A673 (cell line): ENCODE measurements at regions not wholly inside any gene's neighbourhood (a gene's known extent, or its start where the extent isn't known, plus 50 kb on each side); places are given as distances from the start of the nearest gene placed in this dataset.

ENCODE experiments used
- BruUV-seq: library from RNA; stranded (reverse); fragments of 400-500 nt; replicated peaks from 2 replicates; lab custom pipeline; 2021; lab: Mats Ljungman, UMichigan
- CTCF ChIA-PET: fragments of 300-600 bp; sonication (Branson Sonifier 250); formaldehyde crosslinking; loops from one replicate; lab custom pipeline; 2022; ENCODE audit warnings: antibody characterized with exemption; lab: Charles Lee
- POLR2A ChIA-PET: fragments of 300-600 bp; sonication (Branson Sonifier 250); formaldehyde crosslinking; loops from one replicate; lab custom pipeline; 2022; ENCODE audit warnings: antibody characterized with exemption; ENCODE audit not compliant: low non-redundant PET; lab: Charles Lee
- DNase-seq: peaks from one replicate; pipeline ENCODE4 v3.0.0-alpha.2; 2015; ENCODE audit warnings: low spot score
- H3K27ac ChIP-seq: fragments of 200-600 bp; sonication (generic); 2 replicates; pipeline ENCODE4 v1.5.1; 2016; ENCODE audit warnings: mixed run types, low read depth, mild to moderate bottlenecking, mixed read lengths, antibody characterized with exemption, low read length; ENCODE audit not compliant: poor library complexity, severe bottlenecking
- H3K27me3 ChIP-seq: fragments of 200-600 bp; sonication (generic); replicated peaks from 2 replicates; pipeline ENCODE4 v1.6.1; 2017; ENCODE audit warnings: mixed run types, low read depth, mild to moderate bottlenecking, mixed read lengths, antibody characterized with exemption, low read length; ENCODE audit not compliant: insufficient read depth, poor library complexity
- H3K36me3 ChIP-seq: fragments of 200-600 bp; sonication (generic); 2 replicates; pipeline ENCODE4 v1.6.1; 2016; ENCODE audit warnings: mixed run types, mild to moderate bottlenecking, mixed read lengths, antibody characterized with exemption, low read length; ENCODE audit not compliant: insufficient read depth, poor library complexity, severe bottlenecking
- H3K4me1 ChIP-seq: fragments of 200-600 bp; sonication (generic); 2 replicates; pipeline ENCODE4 v1.6.1; 2017; ENCODE audit warnings: mixed run types, mild to moderate bottlenecking, mixed read lengths, antibody characterized with exemption, low read length; ENCODE audit not compliant: insufficient read depth, poor library complexity, severe bottlenecking
- H3K4me3 ChIP-seq: fragments of 200-600 bp; sonication (generic); 2 replicates; pipeline ENCODE4 v1.5.1; 2016; ENCODE audit warnings: low read depth, mixed run types, mild to moderate bottlenecking, mixed read lengths, low read length; ENCODE audit not compliant: poor library complexity, severe bottlenecking
- H3K9me3 ChIP-seq: fragments of 200-600 bp; sonication (generic); 2 replicates; pipeline ENCODE4 v1.6.1; 2016; ENCODE audit warnings: mixed run types, low read depth, mild to moderate bottlenecking, mixed read lengths, antibody characterized with exemption, low read length; ENCODE audit not compliant: poor library complexity, severe bottlenecking
- EZH2 ChIP-seq: fragments of 200-600 bp; sonication (generic); IDR thresholded peaks from 2 replicates; pipeline ENCODE4 v1.6.1; 2017; ENCODE audit warnings: borderline replicate concordance, low read depth, mild to moderate bottlenecking, mixed read lengths, antibody characterized with exemption, low read length; ENCODE audit not compliant: poor library complexity, severe bottlenecking
- intact Hi-C: fragments of 100-400 bp; cut with micrococcal nuclease; formaldehyde crosslinking; loops from one replicate; pipeline ENCODE4 v1.10.0; 2022; ENCODE audit not compliant: unreplicated experiment
- TF ChIP-seq, protein P1 (sequence below): fragments of 300-800, 200-600 bp; sonication (generic); conservative IDR thresholded peaks from 2 replicates; pipeline ENCODE4 v1.5.1; 2017; ENCODE audit warnings: low read depth, mild to moderate bottlenecking, antibody characterized with exemption, low read length, moderate library complexity, mixed read lengths

DNA sequence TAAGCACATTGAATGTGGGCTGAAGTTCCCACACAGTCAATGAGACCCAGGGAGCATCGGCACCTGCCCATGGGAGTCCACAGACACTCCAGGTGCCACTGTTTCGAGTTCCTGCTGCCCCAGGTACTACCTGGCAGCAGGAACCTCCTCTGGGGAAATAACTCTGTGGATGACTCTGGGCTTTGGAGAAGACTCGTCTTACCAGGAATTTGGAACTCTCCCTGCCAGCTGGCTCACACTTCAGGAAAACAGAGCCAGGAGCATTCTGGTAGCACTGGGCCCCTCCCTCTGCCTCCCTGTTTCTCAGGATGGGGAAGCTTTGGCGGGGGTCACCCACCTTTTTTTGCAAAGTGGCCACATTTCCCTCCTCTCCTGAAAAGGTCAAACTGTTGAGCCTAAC lies 69.5 kb upstream of the MC3R start:
- Histone ChIP-seq H3K27ac (no peak overlapping the region), H3K9me3 (no peaks in the 10 kb centered on the region), H3K27me3 (peaks cover 1% of the 10 kb centered on the region), H3K4me3 (no peak overlapping the region), H3K36me3 (no peaks in the 10 kb centered on the region), H3K4me1 (no peaks in the 10 kb centered on the region)
- BruUV-seq, result no TSS peak
- ChIA-PET POLR2A (no interaction called here), CTCF (no interaction called here)
- intact Hi-C loops, result no loop called here
- TF ChIP-seq EZH2, result no peak
- TF ChIP-seq, protein P1, sequence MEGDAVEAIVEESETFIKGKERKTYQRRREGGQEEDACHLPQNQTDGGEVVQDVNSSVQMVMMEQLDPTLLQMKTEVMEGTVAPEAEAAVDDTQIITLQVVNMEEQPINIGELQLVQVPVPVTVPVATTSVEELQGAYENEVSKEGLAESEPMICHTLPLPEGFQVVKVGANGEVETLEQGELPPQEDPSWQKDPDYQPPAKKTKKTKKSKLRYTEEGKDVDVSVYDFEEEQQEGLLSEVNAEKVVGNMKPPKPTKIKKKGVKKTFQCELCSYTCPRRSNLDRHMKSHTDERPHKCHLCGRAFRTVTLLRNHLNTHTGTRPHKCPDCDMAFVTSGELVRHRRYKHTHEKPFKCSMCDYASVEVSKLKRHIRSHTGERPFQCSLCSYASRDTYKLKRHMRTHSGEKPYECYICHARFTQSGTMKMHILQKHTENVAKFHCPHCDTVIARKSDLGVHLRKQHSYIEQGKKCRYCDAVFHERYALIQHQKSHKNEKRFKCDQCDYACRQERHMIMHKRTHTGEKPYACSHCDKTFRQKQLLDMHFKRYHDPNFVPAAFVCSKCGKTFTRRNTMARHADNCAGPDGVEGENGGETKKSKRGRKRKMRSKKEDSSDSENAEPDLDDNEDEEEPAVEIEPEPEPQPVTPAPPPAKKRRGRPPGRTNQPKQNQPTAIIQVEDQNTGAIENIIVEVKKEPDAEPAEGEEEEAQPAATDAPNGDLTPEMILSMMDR, result no peak
- no peak for DNase-seq

DNA sequence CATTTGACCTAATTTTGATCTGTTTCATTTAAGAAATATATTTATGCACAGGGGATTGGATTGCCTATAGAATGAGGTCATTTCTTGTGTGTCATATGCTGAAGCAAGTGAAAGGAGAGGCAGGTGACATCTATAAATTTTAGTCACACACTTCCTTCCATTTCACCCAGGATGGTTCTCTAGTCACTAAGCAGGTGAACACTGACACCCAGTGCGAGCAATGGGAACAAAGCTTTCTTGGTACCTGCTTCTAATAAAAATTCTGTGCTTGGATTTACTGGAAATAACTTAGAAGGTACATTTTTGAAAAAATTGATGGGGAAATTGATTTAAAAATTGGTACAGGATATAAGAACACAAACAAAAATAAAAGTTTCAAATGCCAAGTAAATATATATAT lies 66.9 kb upstream of the MC3R start:
- Histone ChIP-seq H3K36me3 (no peaks in the 10 kb centered on the region), H3K27me3 (no peaks in the 10 kb centered on the region), H3K4me1 (no peaks in the 10 kb centered on the region), H3K9me3 (no peaks in the 10 kb centered on the region), H3K4me3 (no peak overlapping the region), H3K27ac (no peak overlapping the region)
- ChIA-PET POLR2A (no interaction called here), CTCF (no interaction called here)
- BruUV-seq, result no TSS peak
- intact Hi-C loops, result no loop called here
- DNase-seq, result no peak
- TF ChIP-seq, protein P1, result no peak

DNA sequence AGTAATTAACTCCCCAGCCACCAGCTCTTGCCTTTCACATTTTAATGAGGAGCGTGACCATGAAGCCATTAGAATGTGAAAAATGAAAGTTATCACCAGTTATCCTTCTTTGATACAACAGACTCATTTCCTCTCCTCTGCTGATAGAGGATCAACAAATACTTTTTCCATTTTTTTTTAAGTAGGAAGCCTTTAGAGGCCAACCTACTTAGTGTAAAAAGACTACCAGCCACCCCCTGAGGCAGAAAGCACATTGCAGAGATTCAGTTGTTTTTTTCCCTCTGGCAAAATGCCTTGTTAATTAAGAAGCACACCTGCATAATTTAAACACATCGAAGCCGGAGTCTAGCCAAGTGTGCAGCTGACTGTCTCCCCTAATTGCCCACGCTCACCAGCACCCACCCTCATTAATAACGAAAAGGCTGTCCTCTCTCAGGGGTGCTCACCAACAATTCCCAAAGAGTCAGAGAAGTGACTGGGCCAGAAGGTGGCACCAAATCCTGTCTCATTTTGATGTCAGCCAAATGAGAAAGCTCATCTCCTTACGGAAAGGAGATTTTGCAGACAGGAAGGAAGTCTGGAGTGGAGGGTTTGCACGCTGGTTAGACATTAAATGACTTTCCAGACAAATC lies 60.9 kb upstream of the MC3R start:
- DNase-seq, result peak; percentile 53
- H3K27ac ChIP-seq, result no peak overlapping the region
- ChIA-PET CTCF (interaction anchor here (0.7 to 1.2 kb wide), 2 partner anchors 156 to 331 kb away, joined by 3 to 7 read pairs; no protein-coding TSS in a partner anchor), POLR2A (no interaction called here)
- H3K36me3 ChIP-seq, result no peaks in the 10 kb centered on the region
- no peak for TF ChIP-seq EZH2
- TF ChIP-seq, protein P1, result peak; percentile 50
- no peaks in the 10 kb centered on the region for H3K9me3 ChIP-seq
- intact Hi-C loops, result loop anchor here (5.0 kb wide), 1 partner anchor 65 kb away; no protein-coding TSS in a partner anchor
- H3K27me3 ChIP-seq, result no peaks in the 10 kb centered on the region
- H3K4me1 ChIP-seq, result no peaks in the 10 kb centered on the region
- H3K4me3 ChIP-seq, result no peak overlapping the region
- no TSS peak for BruUV-seq
